Epithelial cell of esophagus (primary cell): ENCODE measurements at regions not wholly inside any gene's neighbourhood (a gene's known extent, or its start where the extent isn't known, plus 50 kb on each side); places are given as distances from the start of the nearest gene placed in this dataset.

Source experiments
- DNase-seq: peaks from one replicate; pipeline ENCODE4 v3.0.0; 2010; ENCODE audit warnings: low read depth
- H3K4me3 ChIP-seq: 2 replicates; pipeline ENCODE4 v1.5.1; 2011; ENCODE audit warnings: mild to moderate bottlenecking, low read length, control low read depth
- TF ChIP-seq, protein P1 (sequence below): IDR thresholded peaks from 2 replicates; pipeline ENCODE4 v1.5.1; 2011; ENCODE audit warnings: low read depth, mild to moderate bottlenecking, low read length, control low read depth, inconsistent platforms; ENCODE audit not compliant: insufficient read depth; ENCODE audit errors: missing control alignments

DNA sequence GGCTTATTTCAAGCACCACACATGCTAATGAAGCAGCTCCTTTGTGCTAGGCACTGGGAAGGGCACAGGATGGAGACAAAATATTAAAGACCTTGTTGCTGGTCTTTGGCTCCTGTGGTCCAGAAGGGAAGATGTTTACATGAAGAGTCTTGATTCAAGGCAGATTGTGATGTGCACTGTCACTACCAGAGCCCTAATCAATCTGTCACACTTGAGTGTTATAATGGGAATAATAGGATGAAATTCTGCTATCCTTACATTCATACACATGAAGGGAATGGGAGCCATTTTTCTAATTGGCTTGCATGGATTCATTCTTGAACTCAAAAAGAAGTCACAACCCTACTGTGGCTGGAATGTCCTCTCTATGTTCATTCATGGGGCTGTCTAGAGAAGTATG, 203.0 kb downstream of the SEC61B start:
- TF ChIP-seq, protein P1, sequence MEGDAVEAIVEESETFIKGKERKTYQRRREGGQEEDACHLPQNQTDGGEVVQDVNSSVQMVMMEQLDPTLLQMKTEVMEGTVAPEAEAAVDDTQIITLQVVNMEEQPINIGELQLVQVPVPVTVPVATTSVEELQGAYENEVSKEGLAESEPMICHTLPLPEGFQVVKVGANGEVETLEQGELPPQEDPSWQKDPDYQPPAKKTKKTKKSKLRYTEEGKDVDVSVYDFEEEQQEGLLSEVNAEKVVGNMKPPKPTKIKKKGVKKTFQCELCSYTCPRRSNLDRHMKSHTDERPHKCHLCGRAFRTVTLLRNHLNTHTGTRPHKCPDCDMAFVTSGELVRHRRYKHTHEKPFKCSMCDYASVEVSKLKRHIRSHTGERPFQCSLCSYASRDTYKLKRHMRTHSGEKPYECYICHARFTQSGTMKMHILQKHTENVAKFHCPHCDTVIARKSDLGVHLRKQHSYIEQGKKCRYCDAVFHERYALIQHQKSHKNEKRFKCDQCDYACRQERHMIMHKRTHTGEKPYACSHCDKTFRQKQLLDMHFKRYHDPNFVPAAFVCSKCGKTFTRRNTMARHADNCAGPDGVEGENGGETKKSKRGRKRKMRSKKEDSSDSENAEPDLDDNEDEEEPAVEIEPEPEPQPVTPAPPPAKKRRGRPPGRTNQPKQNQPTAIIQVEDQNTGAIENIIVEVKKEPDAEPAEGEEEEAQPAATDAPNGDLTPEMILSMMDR = no peak
- DNase-seq = no peak
- H3K4me3 ChIP-seq = no peak overlapping the region

DNA sequence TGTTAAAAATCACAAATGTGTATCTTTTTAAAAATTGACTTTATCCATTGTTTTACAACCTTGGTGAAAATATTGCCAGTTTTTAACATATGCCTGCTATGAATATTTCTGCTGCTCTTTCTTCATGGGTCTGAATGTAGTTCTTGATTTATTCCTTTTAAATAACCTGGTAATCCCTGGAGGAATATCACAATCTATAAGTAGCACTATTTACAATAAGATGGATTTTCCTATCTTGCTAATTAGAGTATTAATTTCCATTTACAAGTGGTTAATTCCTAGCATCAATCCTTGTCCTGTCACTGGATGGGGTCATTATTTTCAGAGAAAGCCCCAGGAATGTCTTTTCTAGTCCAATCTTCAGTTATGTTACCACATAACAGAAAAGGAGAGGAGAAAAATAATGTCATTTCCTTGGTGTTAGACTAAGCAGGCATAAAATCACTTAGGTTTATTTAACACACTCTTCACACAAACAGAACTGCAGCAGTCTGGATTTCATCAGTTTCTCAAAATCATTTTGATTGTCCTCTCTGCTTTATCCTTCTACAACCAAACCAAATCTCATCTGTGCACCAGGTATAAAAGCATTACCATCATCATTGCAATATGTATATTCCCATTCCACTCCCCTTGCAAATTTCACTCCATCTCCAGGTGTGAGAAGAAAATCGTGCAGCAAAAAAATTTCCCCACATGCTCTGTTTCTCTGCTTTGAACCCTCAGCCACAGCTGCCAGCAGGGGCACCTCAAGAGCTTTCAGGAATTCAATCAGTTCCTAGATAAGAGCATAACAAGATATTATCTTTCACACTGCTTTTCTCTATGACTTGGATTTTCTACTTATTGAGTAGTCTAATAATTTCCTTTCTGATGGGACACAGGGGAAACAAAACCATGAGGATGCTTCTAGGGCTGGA, 204.1 kb downstream of the SEC61B start:
- no peak overlapping the region for H3K4me3 ChIP-seq
- TF ChIP-seq, protein P1 = no peak
- DNase-seq = no peak

DNA sequence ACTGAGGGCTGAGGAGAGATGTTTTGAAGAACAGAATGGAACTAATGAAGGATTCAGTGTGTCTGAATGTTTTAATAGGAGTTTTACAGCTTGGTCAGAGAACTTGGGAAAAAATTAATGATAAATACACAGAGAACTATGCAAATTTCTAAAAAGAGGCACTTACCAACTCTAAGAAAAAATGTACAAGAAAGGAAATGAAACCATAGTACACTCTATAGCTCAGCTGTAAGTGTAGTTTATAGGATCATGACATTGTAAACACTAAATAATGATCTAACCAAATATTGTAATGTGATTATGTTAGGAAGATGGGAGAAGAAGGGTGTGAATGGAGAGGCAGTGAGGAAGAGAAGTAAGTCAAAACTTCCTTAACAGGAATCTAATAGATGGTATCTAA, 205.2 kb downstream of the SEC61B start:
- H3K4me3 ChIP-seq = no peak overlapping the region
- TF ChIP-seq, protein P1 = no peak
- DNase-seq = no peak

GRCh38 chr9:99430301-99430700, 208.2 kb downstream of the SEC61B start:
- DNase-seq = peak; percentile 25
- H3K4me3 ChIP-seq = no peak overlapping the region
- TF ChIP-seq, protein P1 = no peak

DNA sequence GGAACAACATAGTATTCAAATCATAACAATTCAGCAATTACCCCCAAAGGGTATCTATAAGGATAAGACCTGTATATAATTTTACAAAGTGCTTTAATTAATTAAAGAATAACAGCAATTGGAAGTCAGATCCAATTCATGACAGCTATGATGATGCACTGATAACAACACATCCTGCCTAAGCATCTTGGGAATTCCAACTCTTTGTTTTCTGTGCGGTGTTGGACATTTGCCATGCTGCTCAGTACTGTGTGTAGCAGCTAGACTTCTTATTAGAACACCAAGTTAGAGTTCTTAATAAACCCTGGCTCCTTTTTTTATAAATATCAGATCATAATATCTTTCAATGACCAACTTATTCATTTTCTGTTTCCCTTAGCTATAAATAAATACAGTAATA, 209.0 kb downstream of the SEC61B start:
- H3K4me3 ChIP-seq = no peak overlapping the region
- peak; percentile 52 for DNase-seq
- TF ChIP-seq, protein P1 = no peak

GRCh38 chr9:99432075-99432474, 210.0 kb downstream of the SEC61B start:
- TF ChIP-seq, protein P1 = no peak
- DNase-seq = peak; percentile 43

GRCh38 chr9:99433095-99433494, 211.0 kb downstream of the SEC61B start:
- TF ChIP-seq, protein P1 = no peak
- DNase-seq = no peak
- no peak overlapping the region for H3K4me3 ChIP-seq

More at GRCh38 chr9:99432075-99432474, 210.0 kb downstream of the SEC61B start:
- H3K4me3 ChIP-seq = no peak overlapping the region
